AG09319 (cell line): ENCODE measurements at regions not wholly inside any gene's neighbourhood (a gene's known extent, or its start where the extent isn't known, plus 50 kb on each side); places are given as distances from the start of the nearest gene placed in this dataset.

Experiments
- DNase-seq: peaks from one replicate; pipeline ENCODE4 v3.0.0-alpha.2; 2010; ENCODE audit warnings: low read depth; ENCODE audit errors: extremely low read depth
- CTCF ChIP-seq: IDR thresholded peaks from 2 replicates; pipeline ENCODE4 v1.5.1; 2011; ENCODE audit warnings: low read depth, mild to moderate bottlenecking, inconsistent platforms, low read length, moderate library complexity

GRCh38 chr5:63323926-63324325 lies 638.3 kb downstream of the HTR1A start:
- no peak for TF ChIP-seq CTCF
- DNase-seq: no peak

GRCh38 chr5:63314551-63314950 lies 647.7 kb downstream of the HTR1A start:
- no peak for TF ChIP-seq CTCF
- no peak for DNase-seq

GRCh38 chr5:63310644-63311043 lies 651.6 kb downstream of the HTR1A start:
- no peak for DNase-seq
- TF ChIP-seq CTCF: no peak

- DNase-seq: no peak
- TF ChIP-seq CTCF: no peak
These were observed 655.3 kb downstream of the HTR1A start for GRCh38 chr5:63306909-63307308.

DNA sequence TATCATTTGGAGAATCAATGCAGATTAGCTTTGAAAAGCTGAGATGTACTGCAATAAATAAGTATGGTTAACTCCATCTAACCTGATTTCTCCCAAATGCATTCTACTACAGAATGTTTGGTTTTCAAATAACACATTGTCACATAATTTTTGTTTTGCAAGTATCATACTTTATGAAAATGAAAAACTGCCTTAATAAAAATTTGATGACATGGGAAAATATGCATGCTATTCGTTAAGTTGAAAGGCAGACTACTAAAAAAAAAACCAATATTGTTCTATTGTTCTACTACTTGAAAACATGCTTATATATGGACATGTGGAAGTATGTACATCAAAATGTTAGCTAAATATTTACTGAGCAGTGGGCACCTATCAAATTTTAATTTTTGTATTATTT lies 668.9 kb downstream of the HTR1A start:
- no peak for TF ChIP-seq CTCF
- DNase-seq: no peak

DNA sequence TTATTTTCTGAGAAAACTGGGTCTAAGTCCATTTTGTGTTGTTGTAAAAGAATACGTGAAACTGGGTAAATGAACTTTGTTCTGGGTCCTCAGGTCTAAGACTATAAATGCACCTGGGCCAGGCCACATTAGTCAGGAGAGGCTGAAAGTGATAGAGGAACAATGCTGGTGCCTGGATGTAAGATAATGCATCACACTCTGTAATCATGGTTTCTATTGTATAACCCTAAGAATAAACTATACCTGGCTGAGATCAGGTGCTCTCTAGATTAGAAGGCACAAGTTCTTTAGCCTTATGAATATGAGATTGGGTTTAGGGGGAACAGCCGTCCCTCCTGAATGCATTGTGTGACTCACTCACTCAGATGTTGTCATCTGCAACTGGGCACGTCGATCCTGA lies 675.5 kb downstream of the HTR1A start:
- DNase-seq: no peak
- TF ChIP-seq CTCF: no peak

GRCh38 chr5:63263411-63263810 lies 684.8 kb downstream of the LRRC70 start:
- no peak for TF ChIP-seq CTCF
- DNase-seq: peak; percentile 53
